Common myeloid progenitor, CD34-positive (primary cell): ENCODE measurements at regions not wholly inside any gene's neighbourhood (a gene's known extent, or its start where the extent isn't known, plus 50 kb on each side); places are given as distances from the start of the nearest gene placed in this dataset.

Source experiments
- CTCF ChIA-PET: fragments of 350-600 bp; sonication (Branson Sonifier 250); formaldehyde crosslinking; loops from one replicate; lab custom pipeline; 2021; ENCODE audit warnings: antibody characterized with exemption; lab: Charles Lee
- POLR2A ChIA-PET: fragments of 350-600 bp; sonication (Branson Sonifier 250); formaldehyde crosslinking; loops from one replicate; lab custom pipeline; 2021; ENCODE audit warnings: antibody characterized with exemption; lab: Charles Lee
- DNase-seq, 3 donors: peaks; one replicate each; pipeline versions ENCODE4 v3.0.0 to v3.0.0-alpha.2; 2013
- H3K27ac ChIP-seq, 2 experiments: 1 replicate in 1 of 2; 2 replicates in 1 of 2; pipeline ENCODE4 v1.7.0; 2013; ENCODE audit warnings: inconsistent platforms in 2 of 2, low read length in 2 of 2, mild to moderate bottlenecking in 2 of 2, low read depth in 1 of 2, moderate library complexity in 1 of 2; ENCODE audit not compliant: severe bottlenecking in 2 of 2, insufficient read depth in 1 of 2, poor library complexity in 1 of 2
- H3K27me3 ChIP-seq, 5 experiments: replicated peaks in 2 of 5; 1 replicate in 3 of 5; 2 replicates in 2 of 5; pipeline versions ENCODE4 v1.6.1 to v1.7.0; 2013; ENCODE audit warnings: low read length in 4 of 5, mild to moderate bottlenecking in 2 of 5, moderate library complexity in 2 of 5, inconsistent platforms in 1 of 5; ENCODE audit not compliant: insufficient read depth in 5 of 5, control insufficient read depth in 4 of 5
- H3K36me3 ChIP-seq, 4 experiments: 1 replicate in 2 of 4; 2 replicates in 2 of 4; pipeline versions ENCODE4 v1.6.1 to v1.7.0; 2013; ENCODE audit warnings: low read length in 3 of 4, control low read depth in 1 of 4, mild to moderate bottlenecking in 1 of 4; ENCODE audit not compliant: control insufficient read depth in 4 of 4, insufficient read depth in 4 of 4
- H3K4me1 ChIP-seq, 4 experiments: 1 replicate in 3 of 4; 2 replicates in 1 of 4; pipeline versions ENCODE4 v1.6.1 to v1.7.1; 2013; ENCODE audit warnings: low read length in 3 of 4, mild to moderate bottlenecking in 3 of 4, control low read depth in 1 of 4, inconsistent platforms in 1 of 4, moderate library complexity in 1 of 4; ENCODE audit not compliant: control insufficient read depth in 4 of 4, insufficient read depth in 4 of 4; ENCODE audit errors: control extremely low read depth in 1 of 4
- H3K4me3 ChIP-seq, 7 experiments: 1 replicate in 4 of 7; 2 replicates in 3 of 7; pipeline versions ENCODE4 v1.5.1 to v1.7.0; 2013; ENCODE audit warnings: mild to moderate bottlenecking in 7 of 7, low read length in 6 of 7, moderate library complexity in 6 of 7, inconsistent platforms in 2 of 7, low read depth in 2 of 7, control low read depth in 1 of 7; ENCODE audit not compliant: insufficient read depth in 4 of 7, control insufficient read depth in 1 of 7; ENCODE audit errors: extremely low read depth in 1 of 7
- H3K9me3 ChIP-seq, 5 experiments: 1 replicate in 4 of 5; 2 replicates in 1 of 5; pipeline versions ENCODE4 v1.6.1 to v1.7.1; 2013; ENCODE audit warnings: low read length in 4 of 5, mild to moderate bottlenecking in 2 of 5, inconsistent platforms in 1 of 5, low read depth in 1 of 5, moderate library complexity in 1 of 5; ENCODE audit not compliant: control insufficient read depth in 4 of 5, insufficient read depth in 2 of 5; ENCODE audit errors: control extremely low read depth in 1 of 5
- WGBS: methylation state at CpG from one replicate; pipeline ENCODE4 v1.1.5; 2013; ENCODE audit not compliant: insufficient coverage; 5-methylcytosine and 5-hydroxymethylcytosine counted together

- H3K27me3 ChIP-seq, result no peaks in the 10 kb centered on the region
- H3K36me3 ChIP-seq, result no peaks in the 10 kb centered on the region
- H3K4me3 ChIP-seq, result no peak overlapping the region
- no peak overlapping the region for H3K27ac ChIP-seq
- DNase-seq, result no peak
- POLR2A ChIA-PET, result no interaction called here
- 70% methylated on average over 3 of the region's 6 CpGs for WGBS
- CTCF ChIA-PET, result no interaction called here
- H3K9me3 ChIP-seq, result no peaks in the 10 kb centered on the region
- H3K4me1 ChIP-seq, result no peaks in the 10 kb centered on the region
Observed at GRCh38 chr9:119487118-119487827, 118.0 kb upstream of the BRINP1 start.

- no peaks in the 10 kb centered on the region for H3K9me3 ChIP-seq
- POLR2A ChIA-PET, result no interaction called here
- H3K27me3 ChIP-seq, result no peaks in the 10 kb centered on the region
- H3K4me3 ChIP-seq, result no peak overlapping the region
- H3K36me3 ChIP-seq, result no peaks in the 10 kb centered on the region
- no peaks in the 10 kb centered on the region for H3K4me1 ChIP-seq
- no peak for DNase-seq
- no peak overlapping the region for H3K27ac ChIP-seq
- CTCF ChIA-PET, result no interaction called here
Observed at GRCh38 chr9:119483153-119483552, 113.9 kb upstream of the BRINP1 start.

GRCh38 chr9:119477197-119477596 is 108.0 kb upstream of the BRINP1 start:
- no peaks in the 10 kb centered on the region for H3K4me1 ChIP-seq
- H3K4me3 ChIP-seq, result no peak overlapping the region
- no peaks in the 10 kb centered on the region for H3K36me3 ChIP-seq
- H3K9me3 ChIP-seq, result no peaks in the 10 kb centered on the region
- ChIA-PET POLR2A (no interaction called here), CTCF (no interaction called here)
- H3K27me3 ChIP-seq, result no peaks in the 10 kb centered on the region
- 100% methylated on average over 4 of the region's 7 CpGs for WGBS
- DNase-seq, result no peak
- H3K27ac ChIP-seq, result no peak overlapping the region

- CTCF ChIA-PET, result no interaction called here
- 73% methylated on average over 1 of the region's 3 CpGs for WGBS
Observed at GRCh38 chr9:119458068-119458467, 88.8 kb upstream of the BRINP1 start.

GRCh38 chr9:119453980-119454379 is 84.7 kb upstream of the BRINP1 start:
- Histone ChIP-seq H3K27ac (no peak overlapping the region), H3K4me1 (no peaks in the 10 kb centered on the region), H3K9me3 (no peaks in the 10 kb centered on the region), H3K27me3 (no peaks in the 10 kb centered on the region), H3K4me3 (no peak overlapping the region), H3K36me3 (no peaks in the 10 kb centered on the region)
- ChIA-PET CTCF (interaction anchor here (0.8 kb wide), 1 partner anchor 9 kb away, joined by 3 read pairs; no protein-coding TSS in a partner anchor), POLR2A (no interaction called here)
- no peak for DNase-seq
- 86% methylated on average over 1 of the region's 1 CpG for WGBS

More at GRCh38 chr9:119458068-119458467, 88.8 kb upstream of the BRINP1 start:
- Histone ChIP-seq H3K27me3 (no peaks in the 10 kb centered on the region), H3K4me3 (no peak overlapping the region), H3K9me3 (no peaks in the 10 kb centered on the region), H3K27ac (no peak overlapping the region), H3K36me3 (no peaks in the 10 kb centered on the region), H3K4me1 (no peaks in the 10 kb centered on the region)
- POLR2A ChIA-PET, result no interaction called here
- DNase-seq, result no peak

- H3K9me3 ChIP-seq, result no peaks in the 10 kb centered on the region
- H3K36me3 ChIP-seq, result no peaks in the 10 kb centered on the region
- H3K4me1 ChIP-seq, result no peaks in the 10 kb centered on the region
- DNase-seq, result no peak
- ChIA-PET POLR2A (no interaction called here), CTCF (interaction anchor here (0.8 kb wide), 1 partner anchor 10 kb away, joined by 3 read pairs; no protein-coding TSS in a partner anchor)
- no peak overlapping the region for H3K4me3 ChIP-seq
- 50% methylated on average over 1 of the region's 3 CpGs for WGBS
- H3K27ac ChIP-seq, result no peak overlapping the region
- H3K27me3 ChIP-seq, result no peaks in the 10 kb centered on the region
Observed at GRCh38 chr9:119453490-119453911, 84.3 kb upstream of the BRINP1 start.

GRCh38 chr9:119451426-119451825 is 82.2 kb upstream of the BRINP1 start:
- DNase-seq, result no peak
- ChIA-PET POLR2A (no interaction called here), CTCF (no interaction called here)
- no peak overlapping the region for H3K27ac ChIP-seq
- no peaks in the 10 kb centered on the region for H3K9me3 ChIP-seq
- H3K4me3 ChIP-seq, result no peak overlapping the region
- H3K4me1 ChIP-seq, result no peaks in the 10 kb centered on the region
- H3K27me3 ChIP-seq, result peaks cover 0 to 1% (median 0%) of the 10 kb centered on the region in 5 experiments
- H3K36me3 ChIP-seq, result no peaks in the 10 kb centered on the region
